ENCODE measurements at regions not wholly inside any gene's neighbourhood (a gene's known extent, or its start where the extent isn't known, plus 50 kb on each side); places are given as distances from the start of the nearest gene placed in this dataset.

- Histone ChIP-seq H3K9ac (ENCODE audit: low read depth in 1 of 2, low read length in 2 of 2) (no peak overlapping the region), H3K27ac (ENCODE audit: low read depth in 2 of 2, low read length in 2 of 2) (no peak overlapping the region), H3K9me3 (ENCODE audit: control insufficient read depth in 2 of 2, low read length in 2 of 2) (no peaks in the 10 kb centered on the region), H3K27me3 (ENCODE audit: control insufficient read depth in 2 of 2, insufficient read depth in 2 of 2, low read length in 2 of 2) (peaks cover 0 to 10% of the 10 kb centered on the region in 2 donors), H3K4me3 (ENCODE audit: low read length in 2 of 2) (no peak overlapping the region), H3K4me1 (ENCODE audit: control insufficient read depth in 2 of 2, insufficient read depth in 2 of 2, low read length in 2 of 2) (peaks cover 0 to 6% of the 10 kb centered on the region in 2 donors), H3K36me3 (ENCODE audit: control insufficient read depth in 2 of 2, insufficient read depth in 2 of 2, low read length in 2 of 2) (peaks cover 0 to 2% of the 10 kb centered on the region in 2 donors)
Measured at GRCh38 chrX:115940348-115940747, 230.2 kb upstream of the AGTR2 start.

GRCh38 chrX:115940888-115941332 lies 229.6 kb upstream of the AGTR2 start:
- peaks cover 0 to under 1% of the 10 kb centered on the region in 2 donors for H3K36me3 ChIP-seq (ENCODE audit: control insufficient read depth in 2 of 2, insufficient read depth in 2 of 2, low read length in 2 of 2)
- H3K9me3 ChIP-seq (ENCODE audit: control insufficient read depth in 2 of 2, low read length in 2 of 2), result no peaks in the 10 kb centered on the region
- peaks cover 0 to 6% of the 10 kb centered on the region in 2 donors for H3K4me1 ChIP-seq (ENCODE audit: control insufficient read depth in 2 of 2, insufficient read depth in 2 of 2, low read length in 2 of 2)
- H3K27ac ChIP-seq (ENCODE audit: low read depth in 2 of 2, low read length in 2 of 2), result no peak overlapping the region
- peaks cover 0 to 6% of the 10 kb centered on the region in 2 donors for H3K27me3 ChIP-seq (ENCODE audit: control insufficient read depth in 2 of 2, insufficient read depth in 2 of 2, low read length in 2 of 2)
- H3K4me3 ChIP-seq (ENCODE audit: low read length in 2 of 2), result no peak overlapping the region
- no peak overlapping the region for H3K9ac ChIP-seq (ENCODE audit: low read depth in 1 of 2, low read length in 2 of 2)

- H3K4me3 ChIP-seq (ENCODE audit: low read length in 2 of 2), result no peak overlapping the region
Measured at GRCh38 chrX:115941388-115941787, 229.2 kb upstream of the AGTR2 start.

GRCh38 chrX:115946059-115946458 lies 224.5 kb upstream of the AGTR2 start:
- peaks cover 0 to 3% of the 10 kb centered on the region in 2 donors for H3K27me3 ChIP-seq (ENCODE audit: control insufficient read depth in 2 of 2, insufficient read depth in 2 of 2, low read length in 2 of 2)
- H3K9me3 ChIP-seq (ENCODE audit: control insufficient read depth in 2 of 2, low read length in 2 of 2), result no peaks in the 10 kb centered on the region
- peaks cover 0 to 3% of the 10 kb centered on the region in 2 donors for H3K4me1 ChIP-seq (ENCODE audit: control insufficient read depth in 2 of 2, insufficient read depth in 2 of 2, low read length in 2 of 2)
- H3K27ac ChIP-seq (ENCODE audit: low read depth in 2 of 2, low read length in 2 of 2), result no peak overlapping the region
- H3K9ac ChIP-seq (ENCODE audit: low read depth in 1 of 2, low read length in 2 of 2), result no peak overlapping the region
- H3K4me3 ChIP-seq (ENCODE audit: low read length in 2 of 2), result no peak overlapping the region
- no peaks in the 10 kb centered on the region for H3K36me3 ChIP-seq (ENCODE audit: control insufficient read depth in 2 of 2, insufficient read depth in 2 of 2, low read length in 2 of 2)

More at GRCh38 chrX:115941388-115941787, 229.2 kb upstream of the AGTR2 start:
- Histone ChIP-seq H3K27me3 (ENCODE audit: control insufficient read depth in 2 of 2, insufficient read depth in 2 of 2, low read length in 2 of 2) (peaks cover 0 to 4% of the 10 kb centered on the region in 2 donors), H3K9ac (ENCODE audit: low read depth in 1 of 2, low read length in 2 of 2) (no peak overlapping the region), H3K4me1 (ENCODE audit: control insufficient read depth in 2 of 2, insufficient read depth in 2 of 2, low read length in 2 of 2) (peaks cover 0 to 6% of the 10 kb centered on the region in 2 donors), H3K36me3 (ENCODE audit: control insufficient read depth in 2 of 2, insufficient read depth in 2 of 2, low read length in 2 of 2) (no peaks in the 10 kb centered on the region), H3K9me3 (ENCODE audit: control insufficient read depth in 2 of 2, low read length in 2 of 2) (no peaks in the 10 kb centered on the region), H3K27ac (ENCODE audit: low read depth in 2 of 2, low read length in 2 of 2) (no peak overlapping the region)

GRCh38 chrX:115948018-115948923 lies 222.3 kb upstream of the AGTR2 start:
- no peaks in the 10 kb centered on the region for H3K36me3 ChIP-seq (ENCODE audit: control insufficient read depth in 2 of 2, insufficient read depth in 2 of 2, low read length in 2 of 2)
- no peak overlapping the region for H3K27ac ChIP-seq (ENCODE audit: low read depth in 2 of 2, low read length in 2 of 2)
- peaks cover 0 to 3% of the 10 kb centered on the region in 2 donors for H3K4me1 ChIP-seq (ENCODE audit: control insufficient read depth in 2 of 2, insufficient read depth in 2 of 2, low read length in 2 of 2)
- H3K9me3 ChIP-seq (ENCODE audit: control insufficient read depth in 2 of 2, low read length in 2 of 2), result no peaks in the 10 kb centered on the region
- no peak overlapping the region for H3K9ac ChIP-seq (ENCODE audit: low read depth in 1 of 2, low read length in 2 of 2)
- H3K27me3 ChIP-seq (ENCODE audit: control insufficient read depth in 2 of 2, insufficient read depth in 2 of 2, low read length in 2 of 2), result peaks cover 0 to 3% of the 10 kb centered on the region in 2 donors
- no peak overlapping the region for H3K4me3 ChIP-seq (ENCODE audit: low read length in 2 of 2)

- no peak overlapping the region for H3K27ac ChIP-seq (ENCODE audit: low read depth in 2 of 2, low read length in 2 of 2)
- peaks cover 0 to 3% of the 10 kb centered on the region in 2 donors for H3K27me3 ChIP-seq (ENCODE audit: control insufficient read depth in 2 of 2, insufficient read depth in 2 of 2, low read length in 2 of 2)
- H3K4me1 ChIP-seq (ENCODE audit: control insufficient read depth in 2 of 2, insufficient read depth in 2 of 2, low read length in 2 of 2), result peaks cover 0 to 3% of the 10 kb centered on the region in 2 donors
- H3K9ac ChIP-seq (ENCODE audit: low read depth in 1 of 2, low read length in 2 of 2), result no peak overlapping the region
- no peak overlapping the region for H3K4me3 ChIP-seq (ENCODE audit: low read length in 2 of 2)
- no peaks in the 10 kb centered on the region for H3K36me3 ChIP-seq (ENCODE audit: control insufficient read depth in 2 of 2, insufficient read depth in 2 of 2, low read length in 2 of 2)
- no peaks in the 10 kb centered on the region for H3K9me3 ChIP-seq (ENCODE audit: control insufficient read depth in 2 of 2, low read length in 2 of 2)
Measured at GRCh38 chrX:115949900-115950822, 220.4 kb upstream of the AGTR2 start.

GRCh38 chrX:115952417-115953092 lies 218.0 kb upstream of the AGTR2 start:
- H3K4me3 ChIP-seq (ENCODE audit: low read length in 2 of 2), result no peak overlapping the region

GRCh38 chrX:115957862-115958490 lies 212.6 kb upstream of the AGTR2 start:
- Histone ChIP-seq H3K27ac (ENCODE audit: low read depth in 2 of 2, low read length in 2 of 2) (peak overlapping the region in 1 of 2 donors; percentile 26), H3K4me3 (ENCODE audit: low read length in 2 of 2) (no peak overlapping the region), H3K36me3 (ENCODE audit: control insufficient read depth in 2 of 2, insufficient read depth in 2 of 2, low read length in 2 of 2) (no peaks in the 10 kb centered on the region)

More at GRCh38 chrX:115952417-115953092, 218.0 kb upstream of the AGTR2 start:
- peaks cover 0 to 3% of the 10 kb centered on the region in 2 donors for H3K4me1 ChIP-seq (ENCODE audit: control insufficient read depth in 2 of 2, insufficient read depth in 2 of 2, low read length in 2 of 2)
- peaks cover 0 to 3% of the 10 kb centered on the region in 2 donors for H3K27me3 ChIP-seq (ENCODE audit: control insufficient read depth in 2 of 2, insufficient read depth in 2 of 2, low read length in 2 of 2)
- H3K9me3 ChIP-seq (ENCODE audit: control insufficient read depth in 2 of 2, low read length in 2 of 2), result no peaks in the 10 kb centered on the region
- no peak overlapping the region for H3K27ac ChIP-seq (ENCODE audit: low read depth in 2 of 2, low read length in 2 of 2)
- H3K36me3 ChIP-seq (ENCODE audit: control insufficient read depth in 2 of 2, insufficient read depth in 2 of 2, low read length in 2 of 2), result no peaks in the 10 kb centered on the region
- no peak overlapping the region for H3K9ac ChIP-seq (ENCODE audit: low read depth in 1 of 2, low read length in 2 of 2)

GRCh38 chrX:115958687-115959359 lies 211.7 kb upstream of the AGTR2 start:
- no peaks in the 10 kb centered on the region for H3K36me3 ChIP-seq (ENCODE audit: control insufficient read depth in 2 of 2, insufficient read depth in 2 of 2, low read length in 2 of 2)
- no peaks in the 10 kb centered on the region for H3K9me3 ChIP-seq (ENCODE audit: control insufficient read depth in 2 of 2, low read length in 2 of 2)
- no peak overlapping the region for H3K4me3 ChIP-seq (ENCODE audit: low read length in 2 of 2)

More at GRCh38 chrX:115957862-115958490, 212.6 kb upstream of the AGTR2 start:
- no peaks in the 10 kb centered on the region for H3K9me3 ChIP-seq (ENCODE audit: control insufficient read depth in 2 of 2, low read length in 2 of 2)
- H3K9ac ChIP-seq (ENCODE audit: low read depth in 1 of 2, low read length in 2 of 2), result no peak overlapping the region
- H3K4me1 ChIP-seq (ENCODE audit: control insufficient read depth in 2 of 2, insufficient read depth in 2 of 2, low read length in 2 of 2), result peaks cover 0 to 15% of the 10 kb centered on the region in 2 donors
- no peaks in the 10 kb centered on the region for H3K27me3 ChIP-seq (ENCODE audit: control insufficient read depth in 2 of 2, insufficient read depth in 2 of 2, low read length in 2 of 2)

More at GRCh38 chrX:115958687-115959359, 211.7 kb upstream of the AGTR2 start:
- Histone ChIP-seq H3K27ac (ENCODE audit: low read depth in 2 of 2, low read length in 2 of 2) (no peak overlapping the region), H3K9ac (ENCODE audit: low read depth in 1 of 2, low read length in 2 of 2) (no peak overlapping the region), H3K27me3 (ENCODE audit: control insufficient read depth in 2 of 2, insufficient read depth in 2 of 2, low read length in 2 of 2) (no peaks in the 10 kb centered on the region), H3K4me1 (ENCODE audit: control insufficient read depth in 2 of 2, insufficient read depth in 2 of 2, low read length in 2 of 2) (peaks cover 0 to 15% of the 10 kb centered on the region in 2 donors)
